IPS-15b (cell line): ENCODE measurements at regions not wholly inside any gene's neighbourhood (a gene's known extent, or its start where the extent isn't known, plus 50 kb on each side); places are given as distances from the start of the nearest gene placed in this dataset.
"Not testable (repeated sequence)": the region's sequence is repeated elsewhere in the genome, so short reads cannot be mapped to it uniquely, and the experiment has no call there.

Source experiments
- H3K27me3 ChIP-seq: one replicate; pipeline ENCODE4 v1.6.1; 2013; ENCODE audit warnings: low read length; ENCODE audit not compliant: control insufficient read depth, insufficient read depth
- H3K36me3 ChIP-seq: one replicate; pipeline ENCODE4 v1.6.1; 2013; ENCODE audit warnings: low read length; ENCODE audit not compliant: control insufficient read depth, insufficient read depth
- H3K4me1 ChIP-seq: one replicate; pipeline ENCODE4 v1.6.1; 2013; ENCODE audit warnings: mild to moderate bottlenecking, low read length; ENCODE audit not compliant: control insufficient read depth, insufficient read depth
- H3K4me3 ChIP-seq: one replicate; pipeline ENCODE4 v1.5.1; 2013; ENCODE audit warnings: low read depth, low read length
- H3K9ac ChIP-seq: one replicate; pipeline ENCODE4 v1.6.1; 2013; ENCODE audit warnings: low read depth, mild to moderate bottlenecking, low read length
- H3K9me3 ChIP-seq: one replicate; pipeline ENCODE4 v1.6.1; 2013; ENCODE audit warnings: mild to moderate bottlenecking, low read length; ENCODE audit not compliant: control insufficient read depth, insufficient read depth

DNA sequence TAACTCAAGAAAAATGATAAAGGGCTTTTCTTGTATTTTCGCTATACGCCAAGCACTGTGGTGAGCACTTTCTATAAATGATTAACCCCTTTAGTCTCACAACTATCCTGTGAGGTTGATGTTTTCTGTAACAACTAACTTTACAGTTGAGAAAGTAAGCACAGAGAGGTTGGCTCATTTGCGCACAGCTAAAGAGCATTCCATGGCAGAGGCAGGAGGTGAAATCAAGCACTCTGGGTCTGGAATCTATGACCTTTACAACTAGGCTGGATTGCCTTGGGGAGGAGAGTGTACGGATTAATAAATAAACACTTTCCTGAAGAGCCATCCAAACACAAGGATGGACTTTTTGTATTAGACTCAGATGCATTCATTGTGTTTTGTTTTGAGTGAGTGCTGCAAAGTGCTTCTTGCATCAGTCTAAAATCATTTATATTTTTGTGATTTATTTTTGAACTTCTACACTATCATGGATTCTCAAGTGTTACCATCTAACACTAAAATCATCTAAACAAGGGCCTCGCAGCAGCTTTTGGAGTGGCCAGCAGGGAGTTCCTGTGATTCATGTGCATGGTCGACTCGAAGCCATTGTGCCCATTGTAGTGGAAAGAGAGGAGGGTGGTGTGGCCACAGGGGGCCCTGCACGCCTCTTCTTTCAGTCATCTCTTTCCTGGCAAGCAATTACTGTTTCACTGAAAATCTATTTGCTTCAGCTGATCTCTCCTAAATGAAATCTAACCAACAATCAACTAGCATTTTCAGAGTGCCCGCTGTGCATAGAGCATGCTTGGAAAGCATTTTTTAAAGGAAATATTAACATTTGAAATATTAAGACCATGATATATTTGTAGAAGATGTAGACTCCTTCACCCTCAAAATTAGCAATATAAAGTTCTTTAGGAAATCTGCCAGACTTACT is 633.4 kb upstream of the COBL start:
- Histone ChIP-seq H3K36me3 (no peaks in the 10 kb centered on the region), H3K9ac (no peak overlapping the region), H3K4me1 (peaks cover 14% of the 10 kb centered on the region), H3K27me3 (no peaks in the 10 kb centered on the region), H3K9me3 (no peaks in the 10 kb centered on the region), H3K4me3 (peak overlapping the region; percentile 24)

DNA sequence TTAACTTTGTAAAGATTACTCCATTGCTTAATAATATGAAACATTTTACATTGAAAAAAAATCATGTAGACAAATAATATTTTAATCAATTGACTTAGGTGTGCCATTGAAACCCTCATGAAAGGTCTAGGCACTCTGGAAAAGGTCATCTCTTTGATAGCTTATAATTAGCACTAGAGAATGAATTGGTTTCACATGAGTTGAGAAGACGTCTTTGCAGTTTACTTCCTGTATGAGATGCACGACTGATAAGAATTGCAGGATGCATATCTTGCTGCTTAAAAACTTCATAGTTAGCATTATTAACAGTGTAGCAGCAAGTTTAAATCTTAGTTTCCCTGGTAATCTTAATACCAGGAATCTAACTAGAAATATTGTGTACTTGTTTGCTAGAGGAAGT is 614.2 kb upstream of the COBL start:
- no peaks in the 10 kb centered on the region for H3K9me3 ChIP-seq
- H3K36me3 ChIP-seq, result no peaks in the 10 kb centered on the region
- no peaks in the 10 kb centered on the region for H3K27me3 ChIP-seq
- no peak overlapping the region for H3K4me3 ChIP-seq
- H3K4me1 ChIP-seq, result no peaks in the 10 kb centered on the region
- H3K9ac ChIP-seq, result no peak overlapping the region

DNA sequence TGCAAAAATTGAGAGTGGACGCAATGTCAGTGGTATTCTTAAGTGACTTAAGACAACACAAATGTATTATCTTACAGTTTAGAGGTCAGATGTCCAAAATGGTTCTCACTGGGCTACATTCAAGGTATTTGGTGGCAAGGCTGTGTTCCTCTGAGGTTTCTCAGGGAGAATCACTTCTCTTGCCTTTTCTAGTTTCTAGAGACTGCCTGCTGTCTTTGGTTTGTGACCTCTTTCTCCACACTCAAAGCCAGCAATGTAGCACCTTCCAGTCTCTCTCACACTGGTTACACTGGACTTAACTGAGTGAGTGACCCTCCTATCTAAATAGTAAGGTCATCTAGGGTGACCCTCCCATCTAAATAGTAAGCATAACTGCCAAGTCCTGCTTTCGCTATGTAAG is 613.2 kb upstream of the COBL start:
- Histone ChIP-seq H3K9ac (no peak overlapping the region), H3K4me3 (no peak overlapping the region), H3K9me3 (no peaks in the 10 kb centered on the region), H3K4me1 (no peaks in the 10 kb centered on the region), H3K27me3 (no peaks in the 10 kb centered on the region), H3K36me3 (no peaks in the 10 kb centered on the region)

DNA sequence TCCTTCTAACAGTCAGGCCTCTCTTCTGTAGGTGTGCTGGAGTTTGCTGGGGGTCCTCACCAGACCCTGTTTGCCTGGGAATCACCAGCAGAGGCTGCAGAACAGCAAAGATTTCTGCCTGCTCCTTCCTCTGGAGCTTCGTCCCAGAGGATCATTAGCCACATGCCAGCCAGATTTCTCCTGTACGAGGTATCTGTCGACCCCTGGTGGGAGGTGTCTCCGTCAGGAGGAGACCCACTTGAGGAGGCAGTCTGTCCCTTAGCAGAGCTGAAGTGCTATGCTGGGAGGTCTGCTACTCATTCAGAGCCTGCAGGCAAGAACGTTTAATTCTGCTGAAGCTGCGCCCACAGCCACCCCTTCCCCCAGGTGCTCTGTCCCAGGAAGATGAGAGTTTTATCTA is 611.1 kb upstream of the COBL start:
- Histone ChIP-seq H3K9ac (no peak overlapping the region), H3K27me3 (no peaks in the 10 kb centered on the region), H3K4me3 (no peak overlapping the region), H3K36me3 (no peaks in the 10 kb centered on the region), H3K9me3 (no peaks in the 10 kb centered on the region), H3K4me1 (no peaks in the 10 kb centered on the region)

DNA sequence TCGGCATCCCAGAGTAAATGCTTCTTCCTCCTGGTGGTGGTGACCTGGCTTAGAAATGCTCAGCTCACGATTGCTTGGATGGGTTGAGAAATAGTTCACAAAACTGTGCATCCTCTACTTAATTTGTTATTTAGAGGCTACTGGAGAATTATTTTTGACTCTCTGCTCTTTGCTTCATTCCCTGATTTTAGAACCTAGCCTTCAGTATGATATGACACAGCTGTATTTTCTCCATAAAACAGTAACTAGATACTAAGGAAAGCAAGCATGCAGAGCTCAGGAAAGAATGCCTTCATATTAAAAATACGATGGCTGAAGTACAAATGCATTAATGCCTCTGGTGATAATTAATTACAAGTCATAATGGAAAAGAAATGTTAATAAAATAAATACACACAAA is 602.0 kb upstream of the COBL start:
- no peaks in the 10 kb centered on the region for H3K4me1 ChIP-seq

DNA sequence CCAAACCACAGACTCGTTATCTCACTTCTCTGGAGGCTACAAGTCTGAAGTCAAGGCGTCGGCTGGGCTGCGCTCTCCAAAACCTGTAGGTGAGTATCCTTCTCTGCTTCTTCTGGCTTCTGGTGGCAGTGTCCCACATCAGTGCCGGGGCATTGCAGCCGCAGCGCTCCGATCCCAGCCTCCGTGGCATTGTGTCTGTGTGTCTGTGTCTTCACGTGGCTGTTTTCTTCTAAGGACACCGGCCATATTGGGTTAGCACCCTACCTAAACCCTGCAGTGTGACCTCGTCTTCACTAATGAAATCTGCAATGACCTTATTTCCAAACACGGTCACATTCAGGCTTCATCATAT is 584.9 kb upstream of the COBL start:
- H3K27me3 ChIP-seq, result no peaks in the 10 kb centered on the region
- no peaks in the 10 kb centered on the region for H3K9me3 ChIP-seq
- H3K36me3 ChIP-seq, result peaks cover 3% of the 10 kb centered on the region
- H3K9ac ChIP-seq, result no peak overlapping the region
- no peaks in the 10 kb centered on the region for H3K4me1 ChIP-seq
- no peak overlapping the region for H3K4me3 ChIP-seq

More for the DNA sequence above, 602.0 kb upstream of the COBL start:
- no peak overlapping the region for H3K9ac ChIP-seq
- no peaks in the 10 kb centered on the region for H3K27me3 ChIP-seq
- H3K9me3 ChIP-seq, result no peaks in the 10 kb centered on the region
- H3K4me3 ChIP-seq, result no peak overlapping the region
- H3K36me3 ChIP-seq, result no peaks in the 10 kb centered on the region

DNA sequence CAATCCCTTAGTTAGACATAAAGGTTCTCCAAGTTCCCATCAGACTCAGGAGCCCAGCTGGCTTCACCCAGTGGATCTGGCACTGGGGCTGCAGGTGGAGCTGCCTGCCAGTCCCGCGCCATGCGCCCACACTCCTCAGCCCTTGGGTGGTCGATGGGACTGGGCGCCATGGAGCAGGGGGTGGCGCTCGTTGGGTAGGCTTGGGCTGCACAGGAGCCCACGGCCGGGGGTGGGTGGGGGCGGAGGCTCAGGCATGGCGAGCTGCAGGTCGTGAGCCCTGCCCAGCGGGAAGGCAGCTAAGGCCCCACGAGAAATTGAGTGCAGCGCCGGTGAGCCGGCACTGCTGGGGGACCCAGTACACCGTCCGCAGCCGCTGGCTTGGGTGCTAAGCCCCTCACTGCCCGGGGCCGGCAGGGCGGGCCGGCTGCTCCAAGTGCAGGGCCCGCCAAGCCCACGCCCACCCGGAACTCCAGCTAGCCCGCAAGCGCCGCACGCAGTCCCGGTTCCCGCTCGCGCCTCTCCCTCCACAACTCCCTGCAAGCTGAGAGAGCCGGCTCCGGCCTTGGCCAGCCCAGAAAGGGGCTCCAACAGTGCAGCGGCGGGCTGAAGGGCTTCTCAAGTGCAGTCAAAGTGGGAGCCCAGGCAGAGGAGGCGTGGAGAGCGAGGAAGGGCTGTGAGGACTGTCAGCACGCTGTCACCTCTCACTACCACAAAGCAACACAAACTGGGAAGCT is 584.3 kb upstream of the COBL start:
- not testable (repeated sequence) for H3K36me3 ChIP-seq, H3K4me3 ChIP-seq, H3K4me1 ChIP-seq, H3K9ac ChIP-seq, H3K27me3 ChIP-seq, H3K9me3 ChIP-seq

DNA sequence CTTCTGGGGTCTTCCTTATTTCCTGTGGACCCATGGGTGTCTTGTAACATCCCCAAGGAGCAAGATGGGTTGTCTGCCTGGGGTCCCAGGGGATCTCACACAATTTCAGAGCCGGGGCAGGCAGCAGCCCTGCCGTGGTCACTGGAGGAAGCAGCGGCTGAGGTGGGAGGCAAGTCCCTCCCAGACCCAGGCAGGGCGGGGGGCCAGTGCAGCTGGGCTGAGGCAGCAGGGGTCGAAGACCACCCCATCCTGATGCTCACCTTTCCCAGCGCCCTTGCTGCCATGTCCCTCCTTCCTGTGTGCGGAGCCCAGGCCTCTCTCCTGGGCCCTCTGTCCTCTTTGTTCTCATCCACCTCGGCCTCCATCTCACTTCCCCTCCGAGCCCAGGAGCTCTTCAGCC is 583.0 kb upstream of the COBL start:
- Histone ChIP-seq H3K9me3 (no peaks in the 10 kb centered on the region), H3K4me3 (no peak overlapping the region), H3K4me1 (no peaks in the 10 kb centered on the region), H3K36me3 (peaks cover 3% of the 10 kb centered on the region), H3K27me3 (no peaks in the 10 kb centered on the region), H3K9ac (no peak overlapping the region)

DNA sequence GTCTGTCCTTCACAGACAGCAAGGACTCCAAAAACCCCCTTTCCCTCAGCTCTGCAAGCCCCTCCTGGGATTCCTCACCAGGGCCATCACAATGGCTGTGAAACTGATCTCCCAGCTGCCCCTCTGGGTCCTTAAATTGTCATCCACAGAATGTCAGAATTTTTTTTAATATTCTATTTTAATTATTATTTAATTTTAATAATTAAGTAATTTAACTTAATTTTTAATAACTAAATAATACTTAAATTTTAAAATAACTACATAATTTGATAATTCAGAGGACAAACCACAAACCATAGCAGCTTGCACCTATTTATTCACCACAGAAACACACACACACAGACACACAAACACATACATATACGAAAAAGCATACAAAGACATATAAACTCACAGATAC is 565.8 kb upstream of the COBL start:
- Histone ChIP-seq H3K4me1 (peaks cover 16% of the 10 kb centered on the region), H3K9me3 (no peaks in the 10 kb centered on the region), H3K36me3 (no peaks in the 10 kb centered on the region), H3K9ac (no peak overlapping the region), H3K27me3 (no peaks in the 10 kb centered on the region), H3K4me3 (no peak overlapping the region)

DNA sequence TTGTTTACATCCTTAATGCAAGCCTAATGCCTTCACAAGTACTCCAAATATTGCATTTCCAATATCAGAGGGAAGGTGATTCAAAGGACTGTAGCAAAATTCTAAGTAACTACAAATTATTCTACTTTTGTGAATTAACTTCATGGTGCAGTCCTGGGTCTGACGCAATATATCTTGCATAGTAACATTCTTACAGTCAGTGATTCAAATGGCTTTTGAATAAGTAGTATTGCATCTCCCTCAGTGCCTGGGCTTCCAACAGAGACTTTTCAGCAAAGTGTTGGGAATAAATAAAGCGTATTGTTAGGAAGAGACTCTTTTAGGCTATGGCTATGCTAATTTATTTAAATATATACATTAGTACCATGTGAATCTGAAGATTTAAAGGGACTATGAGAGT is 564.7 kb upstream of the COBL start:
- H3K9me3 ChIP-seq, result no peaks in the 10 kb centered on the region
- H3K4me1 ChIP-seq, result peaks cover 16% of the 10 kb centered on the region
- H3K27me3 ChIP-seq, result no peaks in the 10 kb centered on the region
- no peak overlapping the region for H3K4me3 ChIP-seq
- H3K36me3 ChIP-seq, result no peaks in the 10 kb centered on the region
- no peak overlapping the region for H3K9ac ChIP-seq

DNA sequence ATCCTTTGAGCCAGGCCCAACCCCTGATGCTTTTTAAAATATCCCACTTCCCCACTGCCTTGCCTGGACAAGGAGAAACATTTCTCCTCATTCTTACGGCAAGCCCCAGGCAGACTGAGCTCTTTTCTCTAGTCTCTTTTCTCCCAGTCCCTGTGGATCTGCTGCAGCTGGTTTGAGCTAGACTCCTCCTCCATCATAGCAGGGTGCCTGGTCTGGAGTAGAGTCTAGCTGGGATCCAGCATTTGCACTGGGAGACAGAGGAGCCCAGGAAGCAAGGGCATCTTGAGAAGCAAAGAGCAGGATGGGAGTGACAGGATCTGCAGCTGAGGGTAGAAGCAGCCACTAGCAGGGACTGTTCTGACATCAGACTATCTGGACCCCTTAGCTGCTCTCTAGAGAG is 562.3 kb upstream of the COBL start:
- Histone ChIP-seq H3K4me3 (no peak overlapping the region), H3K9me3 (no peaks in the 10 kb centered on the region), H3K36me3 (no peaks in the 10 kb centered on the region), H3K27me3 (no peaks in the 10 kb centered on the region), H3K9ac (no peak overlapping the region), H3K4me1 (peaks cover 16% of the 10 kb centered on the region)

DNA sequence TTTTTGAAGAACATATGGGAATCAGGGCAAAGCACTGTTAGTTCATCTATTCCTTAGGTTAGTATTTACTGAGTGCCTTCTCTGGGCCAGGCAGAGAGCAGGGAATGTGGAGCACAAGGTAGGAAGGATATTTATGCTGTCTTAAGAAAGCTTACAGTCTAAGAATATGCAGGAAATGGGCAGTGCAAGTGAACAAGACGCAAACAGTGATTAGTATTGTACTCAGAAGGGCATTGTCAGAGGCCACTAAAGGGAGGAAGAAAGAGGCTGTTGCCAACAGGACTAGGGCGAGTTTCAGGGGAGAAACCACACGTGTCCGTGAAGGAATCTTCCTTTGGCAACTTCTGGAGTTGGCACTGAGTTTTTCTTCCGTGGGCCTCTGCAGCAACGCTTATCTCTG is 552.8 kb upstream of the COBL start:
- no peak overlapping the region for H3K9ac ChIP-seq
- no peaks in the 10 kb centered on the region for H3K4me1 ChIP-seq
- no peaks in the 10 kb centered on the region for H3K27me3 ChIP-seq
- no peaks in the 10 kb centered on the region for H3K9me3 ChIP-seq
- no peaks in the 10 kb centered on the region for H3K36me3 ChIP-seq
- H3K4me3 ChIP-seq, result no peak overlapping the region
